ENCODE measurements at regions not wholly inside any gene's neighbourhood (a gene's known extent, or its start where the extent isn't known, plus 50 kb on each side); places are given as distances from the start of the nearest gene placed in this dataset.

DNA sequence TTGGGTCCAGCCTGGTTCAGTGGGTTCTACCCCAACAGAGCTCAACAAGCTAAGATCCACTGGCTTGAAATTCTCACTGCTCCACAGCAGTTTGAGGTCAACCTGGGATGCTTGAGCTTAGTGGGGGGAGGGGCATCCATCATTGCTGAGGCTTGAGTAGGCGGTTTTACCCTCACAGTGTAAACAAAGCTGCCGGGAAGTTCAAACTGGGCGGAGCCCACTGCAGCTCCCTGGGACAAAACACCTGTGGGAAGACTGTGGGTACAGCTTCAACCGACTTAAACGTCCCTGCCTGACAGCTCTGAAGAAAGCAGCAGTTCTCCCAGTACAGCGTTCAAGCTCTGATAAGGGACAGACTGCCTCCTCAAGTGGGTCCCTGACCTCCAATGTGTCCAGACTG is 1161.9 kb downstream of the UQCRFS1 start:
- ChIA-PET POLR2A (no interaction called here), CTCF (no interaction called here)
- no peak for ATAC-seq
- no peak overlapping the region for H3K27ac Mint-ChIP-seq
- H3K27me3 Mint-ChIP-seq, result no peaks in the 10 kb centered on the region
- intact Hi-C loops (cut with micrococcal nuclease), result no loop called here
- DNase-seq, result no peak
- TF ChIP-seq, protein P1, sequence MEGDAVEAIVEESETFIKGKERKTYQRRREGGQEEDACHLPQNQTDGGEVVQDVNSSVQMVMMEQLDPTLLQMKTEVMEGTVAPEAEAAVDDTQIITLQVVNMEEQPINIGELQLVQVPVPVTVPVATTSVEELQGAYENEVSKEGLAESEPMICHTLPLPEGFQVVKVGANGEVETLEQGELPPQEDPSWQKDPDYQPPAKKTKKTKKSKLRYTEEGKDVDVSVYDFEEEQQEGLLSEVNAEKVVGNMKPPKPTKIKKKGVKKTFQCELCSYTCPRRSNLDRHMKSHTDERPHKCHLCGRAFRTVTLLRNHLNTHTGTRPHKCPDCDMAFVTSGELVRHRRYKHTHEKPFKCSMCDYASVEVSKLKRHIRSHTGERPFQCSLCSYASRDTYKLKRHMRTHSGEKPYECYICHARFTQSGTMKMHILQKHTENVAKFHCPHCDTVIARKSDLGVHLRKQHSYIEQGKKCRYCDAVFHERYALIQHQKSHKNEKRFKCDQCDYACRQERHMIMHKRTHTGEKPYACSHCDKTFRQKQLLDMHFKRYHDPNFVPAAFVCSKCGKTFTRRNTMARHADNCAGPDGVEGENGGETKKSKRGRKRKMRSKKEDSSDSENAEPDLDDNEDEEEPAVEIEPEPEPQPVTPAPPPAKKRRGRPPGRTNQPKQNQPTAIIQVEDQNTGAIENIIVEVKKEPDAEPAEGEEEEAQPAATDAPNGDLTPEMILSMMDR (IDR thresholded peaks at IDR 0.05), result no peak
- H3K36me3 Mint-ChIP-seq (ENCODE audit: low read depth), result no peaks in the 10 kb centered on the region
- peaks cover 6% of the 10 kb centered on the region for H3K9me3 Mint-ChIP-seq
- H3K4me1 Mint-ChIP-seq (ENCODE audit: low read depth), result no peaks in the 10 kb centered on the region
- no peak overlapping the region for H3K4me3 Mint-ChIP-seq

DNA sequence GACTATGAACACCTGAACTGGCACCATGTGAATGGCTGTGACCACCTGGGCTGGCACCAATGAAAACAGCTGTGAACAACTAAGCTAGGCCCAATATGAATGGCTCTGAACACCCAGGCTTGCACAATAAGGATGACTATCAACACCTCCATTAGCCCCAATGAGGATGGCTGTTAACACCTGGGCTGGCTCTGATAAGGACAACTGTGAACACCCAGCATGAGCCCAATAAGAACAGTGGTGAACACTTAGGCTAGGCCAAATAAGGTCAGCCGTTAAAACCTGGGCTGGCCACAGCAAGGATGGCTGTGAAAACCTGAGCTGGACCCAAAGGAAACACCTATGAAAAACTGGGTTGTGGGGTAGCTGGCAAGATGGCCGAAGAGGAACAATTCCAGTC is 1163.1 kb downstream of the UQCRFS1 start:
- Mint-ChIP-seq H3K27ac (no peak overlapping the region), H3K4me1 (ENCODE audit: low read depth) (no peaks in the 10 kb centered on the region), H3K27me3 (no peaks in the 10 kb centered on the region), H3K9me3 (peaks cover 6% of the 10 kb centered on the region), H3K4me3 (no peak overlapping the region), H3K36me3 (ENCODE audit: low read depth) (no peaks in the 10 kb centered on the region)
- no peak for ATAC-seq
- TF ChIP-seq, protein P1 (IDR thresholded peaks at IDR 0.05), result no peak
- POLR2A ChIA-PET, result no interaction called here
- no peak for DNase-seq
- CTCF ChIA-PET, result interaction anchor here (1.2 kb wide), 1 partner anchor 83 kb away, joined by 3 read pairs; no protein-coding TSS in a partner anchor
- intact Hi-C loops (cut with micrococcal nuclease), result no loop called here

DNA sequence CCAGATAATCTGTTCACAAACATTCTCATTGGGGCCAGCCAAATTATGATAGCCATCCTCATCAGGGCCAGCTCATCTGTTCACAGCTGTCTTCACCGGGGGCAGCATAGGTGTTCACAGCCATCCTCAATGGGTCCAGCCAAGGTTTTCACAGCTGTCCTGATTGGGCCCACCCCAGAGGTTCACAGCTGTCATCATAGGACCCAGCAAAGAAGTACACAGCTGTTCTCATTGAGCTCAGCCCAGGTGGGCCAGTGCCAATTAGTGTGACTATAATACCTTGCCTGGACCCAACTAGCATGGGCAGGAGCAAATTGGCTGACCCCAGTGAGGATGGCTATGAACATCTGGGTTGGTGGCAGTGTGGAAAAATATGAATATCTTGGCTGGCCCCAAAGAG is 1166.0 kb downstream of the UQCRFS1 start:
- no peaks in the 10 kb centered on the region for H3K27me3 Mint-ChIP-seq
- no peaks in the 10 kb centered on the region for H3K36me3 Mint-ChIP-seq (ENCODE audit: low read depth)
- POLR2A ChIA-PET, result interaction anchor here (0.6 kb wide), 1 partner anchor 146 kb away, joined by 3 read pairs; no protein-coding TSS in a partner anchor
- CTCF ChIA-PET, result no interaction called here
- no peak overlapping the region for H3K27ac Mint-ChIP-seq
- ATAC-seq (no peak), DNase-seq (no peak)
- peaks cover 3% of the 10 kb centered on the region for H3K9me3 Mint-ChIP-seq
- no peak overlapping the region for H3K4me3 Mint-ChIP-seq
- intact Hi-C loops (cut with micrococcal nuclease), result no loop called here
- TF ChIP-seq, protein P1 (IDR thresholded peaks at IDR 0.05), result no peak
- H3K4me1 Mint-ChIP-seq (ENCODE audit: low read depth), result no peaks in the 10 kb centered on the region

DNA sequence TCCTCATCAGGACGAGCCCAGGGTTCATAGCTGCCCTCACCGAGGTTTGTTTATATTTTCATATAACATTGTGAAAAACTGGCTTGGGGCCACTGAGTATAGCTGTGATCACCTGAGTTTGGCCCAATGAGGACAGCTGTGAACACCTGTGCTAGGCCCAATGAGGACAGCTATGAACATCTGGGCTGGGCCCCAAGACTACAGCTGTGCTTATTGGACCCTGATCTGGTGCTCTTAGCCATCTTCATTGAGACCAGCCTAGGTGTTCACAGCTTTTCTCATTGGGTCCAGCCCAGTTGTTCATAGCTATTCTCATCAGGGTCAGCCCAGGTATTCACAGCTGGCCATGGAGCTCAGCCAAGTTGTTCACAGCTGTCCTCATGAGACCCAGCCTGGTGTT is 1167.3 kb downstream of the UQCRFS1 start:
- Mint-ChIP-seq H3K4me1 (ENCODE audit: low read depth) (no peaks in the 10 kb centered on the region), H3K36me3 (ENCODE audit: low read depth) (no peaks in the 10 kb centered on the region), H3K9me3 (peaks cover 4% of the 10 kb centered on the region), H3K27me3 (no peaks in the 10 kb centered on the region), H3K27ac (no peak overlapping the region), H3K4me3 (no peak overlapping the region)
- intact Hi-C loops (cut with micrococcal nuclease), result no loop called here
- DNase-seq, result no peak
- no peak for ATAC-seq
- TF ChIP-seq, protein P1 (IDR thresholded peaks at IDR 0.05), result no peak
- ChIA-PET CTCF (no interaction called here), POLR2A (no interaction called here)

DNA sequence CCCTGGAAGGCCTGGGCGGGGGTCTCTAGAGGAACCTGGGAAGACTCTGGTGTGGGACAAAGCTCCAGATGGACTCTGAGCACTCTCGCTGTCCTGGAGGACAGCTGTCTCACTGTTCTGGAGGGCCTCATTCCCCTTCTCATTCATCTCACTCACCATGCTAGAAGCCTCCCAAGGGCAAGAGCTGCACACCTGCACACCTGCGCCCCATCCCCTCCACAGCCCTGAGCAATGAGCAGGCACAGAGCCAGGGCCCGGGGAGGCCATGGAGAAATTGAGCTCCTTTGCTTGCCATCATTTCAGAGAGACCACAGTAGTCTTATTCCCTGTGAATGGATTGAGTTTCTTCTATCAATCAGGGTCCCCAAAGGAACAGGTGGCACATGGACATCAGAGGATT is 1168.5 kb downstream of the UQCRFS1 start:
- Mint-ChIP-seq H3K27me3 (no peaks in the 10 kb centered on the region), H3K4me1 (ENCODE audit: low read depth) (no peaks in the 10 kb centered on the region), H3K9me3 (peaks cover 4% of the 10 kb centered on the region), H3K36me3 (ENCODE audit: low read depth) (no peaks in the 10 kb centered on the region), H3K27ac (no peak overlapping the region), H3K4me3 (no peak overlapping the region)
- ChIA-PET CTCF (no interaction called here), POLR2A (no interaction called here)
- ATAC-seq (no peak), DNase-seq (no peak)
- TF ChIP-seq, protein P1 (IDR thresholded peaks at IDR 0.05), result no peak
- intact Hi-C loops (cut with micrococcal nuclease), result no loop called here

All from activated CD8-positive, alpha-beta T cell treated with anti-CD3 and anti-CD28 coated beads for 36 hours (primary cell).